Neutrophil (primary cell): ENCODE measurements at regions not wholly inside any gene's neighbourhood (a gene's known extent, or its start where the extent isn't known, plus 50 kb on each side); places are given as distances from the start of the nearest gene placed in this dataset.

Source experiments
- H3K27ac ChIP-seq: fragments of 200-600 bp; sonication (generic); 2 replicates; pipeline ENCODE4 v1.5.1; 2016; ENCODE audit warnings: mild to moderate bottlenecking, moderate library complexity
- H3K27me3 ChIP-seq: fragments of 200-600 bp; sonication (generic); 2 replicates; pipeline ENCODE4 v1.6.0; 2016; ENCODE audit warnings: mild to moderate bottlenecking
- H3K36me3 ChIP-seq: fragments of 200-600 bp; sonication (generic); 2 replicates; pipeline ENCODE4 v1.5.1; 2017
- H3K4me1 ChIP-seq, 2 experiments: fragments of 200-600 bp in 1 of 2; sonication (generic) in 1 of 2; 1 replicate in 1 of 2; 2 replicates in 1 of 2; pipeline versions ENCODE4 v1.5.1 to v1.6.1; 2013 to 2016; ENCODE audit warnings: low read depth in 1 of 2, low read length in 1 of 2, mild to moderate bottlenecking in 1 of 2, moderate library complexity in 1 of 2; ENCODE audit not compliant: control insufficient read depth in 1 of 2, insufficient read depth in 1 of 2
- H3K4me3 ChIP-seq, 2 experiments: fragments of 200-600 bp in 1 of 2; sonication (generic) in 1 of 2; 1 replicate in 1 of 2; 2 replicates in 1 of 2; pipeline ENCODE4 v1.5.1; 2013 to 2016; ENCODE audit warnings: low read depth in 1 of 2, low read length in 1 of 2, mild to moderate bottlenecking in 1 of 2, moderate library complexity in 1 of 2
- H3K9me3 ChIP-seq: fragments of 200-600 bp; sonication (generic); 2 replicates; pipeline ENCODE4 v1.5.1; 2016
- TF ChIP-seq, protein P1 (sequence below): fragments of 200-600 bp; sonication (generic); IDR thresholded peaks from 2 replicates; pipeline ENCODE4 v1.5.1; 2016; ENCODE audit warnings: antibody characterized with exemption

DNA sequence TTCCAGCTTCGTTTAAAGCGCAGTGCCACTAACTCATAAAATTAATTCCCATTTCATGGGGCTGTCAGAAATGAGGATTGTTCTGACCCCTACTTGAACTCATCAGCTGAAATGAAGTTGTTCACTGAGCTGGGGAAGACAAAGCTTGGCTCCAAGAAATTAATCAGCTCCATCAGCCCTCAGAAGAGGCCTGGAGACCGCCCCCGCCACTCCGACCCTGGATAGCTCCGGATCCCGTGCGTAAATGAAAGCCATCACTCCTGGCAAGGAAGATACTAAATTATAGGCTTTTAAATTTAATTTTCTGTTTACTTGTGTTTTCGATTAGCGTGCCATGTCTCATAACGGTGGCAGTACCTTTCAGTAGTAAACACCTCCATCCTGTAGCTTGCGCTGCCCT is 142.8 kb upstream of the IRX2 start:
- Histone ChIP-seq H3K9me3 (no peaks in the 10 kb centered on the region), H3K27ac (no peak overlapping the region), H3K4me3 (no peak overlapping the region), H3K36me3 (no peaks in the 10 kb centered on the region), H3K4me1 (no peaks in the 10 kb centered on the region), H3K27me3 (no peaks in the 10 kb centered on the region)
- TF ChIP-seq, protein P1, sequence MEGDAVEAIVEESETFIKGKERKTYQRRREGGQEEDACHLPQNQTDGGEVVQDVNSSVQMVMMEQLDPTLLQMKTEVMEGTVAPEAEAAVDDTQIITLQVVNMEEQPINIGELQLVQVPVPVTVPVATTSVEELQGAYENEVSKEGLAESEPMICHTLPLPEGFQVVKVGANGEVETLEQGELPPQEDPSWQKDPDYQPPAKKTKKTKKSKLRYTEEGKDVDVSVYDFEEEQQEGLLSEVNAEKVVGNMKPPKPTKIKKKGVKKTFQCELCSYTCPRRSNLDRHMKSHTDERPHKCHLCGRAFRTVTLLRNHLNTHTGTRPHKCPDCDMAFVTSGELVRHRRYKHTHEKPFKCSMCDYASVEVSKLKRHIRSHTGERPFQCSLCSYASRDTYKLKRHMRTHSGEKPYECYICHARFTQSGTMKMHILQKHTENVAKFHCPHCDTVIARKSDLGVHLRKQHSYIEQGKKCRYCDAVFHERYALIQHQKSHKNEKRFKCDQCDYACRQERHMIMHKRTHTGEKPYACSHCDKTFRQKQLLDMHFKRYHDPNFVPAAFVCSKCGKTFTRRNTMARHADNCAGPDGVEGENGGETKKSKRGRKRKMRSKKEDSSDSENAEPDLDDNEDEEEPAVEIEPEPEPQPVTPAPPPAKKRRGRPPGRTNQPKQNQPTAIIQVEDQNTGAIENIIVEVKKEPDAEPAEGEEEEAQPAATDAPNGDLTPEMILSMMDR = no peak

DNA sequence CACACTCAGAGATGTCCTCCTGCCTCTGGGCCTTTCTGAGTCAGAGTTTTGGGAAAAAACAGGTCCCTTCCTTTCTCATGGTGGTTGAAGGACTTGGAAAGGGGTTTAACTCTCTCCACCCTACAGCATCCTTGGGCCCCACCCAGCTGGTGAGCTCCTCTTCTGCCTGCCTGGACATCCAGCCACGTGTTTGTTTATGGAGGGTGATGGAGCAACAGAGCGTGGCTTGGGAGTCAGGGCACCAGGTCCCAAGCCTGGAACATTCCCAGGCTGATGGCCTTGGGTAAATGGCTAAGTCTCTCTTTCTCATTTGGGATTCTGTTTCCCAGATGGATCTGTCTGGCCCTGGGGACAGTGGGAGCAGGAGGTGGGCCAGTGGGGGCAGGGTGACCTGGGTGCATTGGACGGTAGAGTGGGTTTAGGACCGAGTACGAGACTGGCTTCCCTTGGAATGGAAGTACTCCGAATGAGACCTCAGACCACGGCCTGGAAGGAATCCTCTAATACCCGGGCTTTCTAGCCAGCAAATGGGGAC is 141.1 kb upstream of the IRX2 start:
- no peaks in the 10 kb centered on the region for H3K27me3 ChIP-seq
- H3K36me3 ChIP-seq = no peaks in the 10 kb centered on the region
- H3K4me1 ChIP-seq = no peaks in the 10 kb centered on the region
- no peak overlapping the region for H3K4me3 ChIP-seq
- TF ChIP-seq, protein P1 = no peak
- no peak overlapping the region for H3K27ac ChIP-seq
- H3K9me3 ChIP-seq = no peaks in the 10 kb centered on the region

DNA sequence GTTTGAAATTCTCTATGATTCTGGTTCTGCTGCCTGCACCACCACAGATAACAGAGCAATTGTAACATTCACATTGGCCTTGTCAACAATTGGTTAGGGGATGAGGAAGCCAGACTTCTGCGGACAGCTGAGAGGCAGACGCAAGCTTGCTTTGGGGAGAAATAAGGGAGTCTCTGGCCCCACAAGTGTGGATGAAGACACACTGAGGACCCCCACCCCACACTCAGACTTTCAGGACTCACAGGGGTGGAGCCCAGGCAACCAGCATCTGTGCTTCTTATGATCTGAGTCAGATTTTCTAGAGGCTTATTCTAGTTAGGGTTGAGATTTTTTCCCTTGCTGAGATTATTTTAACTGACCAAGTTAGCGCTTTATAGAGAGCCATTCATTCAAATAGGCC is 140.3 kb upstream of the IRX2 start:
- Histone ChIP-seq H3K9me3 (no peaks in the 10 kb centered on the region), H3K27me3 (no peaks in the 10 kb centered on the region), H3K27ac (no peak overlapping the region), H3K4me3 (no peak overlapping the region), H3K4me1 (no peaks in the 10 kb centered on the region), H3K36me3 (no peaks in the 10 kb centered on the region)
- TF ChIP-seq, protein P1 = no peak

DNA sequence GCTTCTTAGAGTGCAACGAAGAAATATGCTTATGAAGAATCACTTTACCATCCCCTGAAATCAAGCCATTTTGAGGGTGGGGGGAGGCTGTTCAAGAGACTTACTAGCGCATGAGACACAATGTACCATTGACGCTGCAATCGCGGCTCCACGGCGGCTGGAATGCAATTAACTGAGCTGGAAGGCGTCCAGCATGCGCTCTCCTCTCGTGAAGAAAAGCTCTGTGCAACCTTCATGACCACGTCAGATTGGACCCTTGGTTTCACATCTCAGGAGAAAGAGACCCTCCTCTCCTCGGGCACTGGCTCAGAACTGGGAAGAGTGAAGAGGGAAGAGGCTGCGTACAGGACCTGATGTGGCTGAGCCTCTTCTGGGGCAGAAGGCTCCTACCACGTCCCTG is 138.5 kb upstream of the IRX2 start:
- TF ChIP-seq, protein P1 = no peak
- H3K27ac ChIP-seq = no peak overlapping the region
- H3K9me3 ChIP-seq = no peaks in the 10 kb centered on the region
- H3K36me3 ChIP-seq = no peaks in the 10 kb centered on the region
- H3K27me3 ChIP-seq = no peaks in the 10 kb centered on the region
- no peak overlapping the region for H3K4me3 ChIP-seq
- no peaks in the 10 kb centered on the region for H3K4me1 ChIP-seq

DNA sequence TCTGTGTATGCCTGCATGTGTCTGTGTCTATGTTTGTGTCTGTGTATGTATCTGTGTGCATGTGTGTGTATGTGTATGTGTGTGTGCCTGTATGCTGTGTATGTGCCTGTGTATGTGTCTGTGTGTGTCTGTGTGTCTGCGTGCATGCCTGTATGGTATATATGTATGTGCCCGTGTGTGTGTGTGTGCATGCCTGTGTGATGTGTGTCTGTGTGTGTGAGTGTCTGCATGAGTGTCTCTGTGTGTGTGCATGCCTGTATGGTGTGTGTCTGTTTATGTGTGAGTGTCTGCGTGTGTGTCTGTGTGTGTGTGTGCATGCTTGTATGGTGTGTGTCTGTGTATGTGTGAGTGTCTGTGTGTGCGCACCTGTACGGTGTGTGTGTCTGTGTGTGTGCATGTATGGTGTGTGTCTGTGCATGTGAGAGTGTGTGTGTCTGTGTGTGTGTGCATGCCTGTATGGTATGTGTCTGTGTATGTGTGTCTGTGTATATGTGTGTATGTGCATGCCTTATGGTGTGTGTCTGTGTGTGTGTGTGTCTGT is 137.1 kb upstream of the IRX2 start:
- H3K27ac ChIP-seq = no peak overlapping the region
- no peaks in the 10 kb centered on the region for H3K36me3 ChIP-seq
- TF ChIP-seq, protein P1 = no peak
- no peaks in the 10 kb centered on the region for H3K4me1 ChIP-seq
- H3K9me3 ChIP-seq = no peaks in the 10 kb centered on the region
- H3K27me3 ChIP-seq = no peaks in the 10 kb centered on the region
- no peak overlapping the region for H3K4me3 ChIP-seq
